GM23338 (cell line): ENCODE measurements at regions not wholly inside any gene's neighbourhood (a gene's known extent, or its start where the extent isn't known, plus 50 kb on each side); places are given as distances from the start of the nearest gene placed in this dataset.

Experiments used
- ATAC-seq: fragments of 200-7000 bp; cut with Tn5 transposase; 3 replicates; pipeline ENCODE4 v1.9.1; 2020
- DNase-seq: peaks from one replicate; pipeline ENCODE4 v3.0.0-alpha.2; 2015; ENCODE audit warnings: low spot score
- H2AFZ ChIP-seq: fragments of 200-600 bp; sonication (generic); 2 replicates; pipeline ENCODE4 v1.8.0; 2016; ENCODE audit warnings: antibody characterized with exemption, mild to moderate bottlenecking, moderate library complexity
- H3F3A ChIP-seq: fragments of 200-600 bp; sonication (generic); replicated peaks from 2 replicates; pipeline ENCODE4 v1.8.0; 2017; ENCODE audit warnings: antibody characterized with exemption, mixed run types, low read depth
- H3K27ac ChIP-seq: fragments of 200-600 bp; sonication (generic); 2 replicates; pipeline ENCODE4 v1.6.1; 2016; ENCODE audit warnings: low read depth
- H3K27me3 ChIP-seq: fragments of 200-600 bp; sonication (generic); 2 replicates; pipeline ENCODE4 v1.8.0; 2016; ENCODE audit warnings: mild to moderate bottlenecking, mixed run types, moderate library complexity; ENCODE audit not compliant: insufficient read depth
- H3K36me3 ChIP-seq: fragments of 200-600 bp; sonication (generic); 2 replicates; pipeline ENCODE4 v1.8.0; 2016; ENCODE audit warnings: mild to moderate bottlenecking; ENCODE audit not compliant: insufficient read depth
- H3K4me1 ChIP-seq: fragments of 200-600 bp; sonication (generic); 2 replicates; pipeline ENCODE4 v1.8.0; 2016; ENCODE audit warnings: mild to moderate bottlenecking, moderate library complexity; ENCODE audit not compliant: insufficient read depth
- H3K4me2 ChIP-seq: fragments of 200-600 bp; sonication (generic); 2 replicates; pipeline ENCODE4 v1.7.1; 2017; ENCODE audit warnings: mixed run types
- H3K4me3 ChIP-seq: fragments of 200-600 bp; sonication (generic); 2 replicates; pipeline ENCODE4 v1.6.1; 2016; ENCODE audit warnings: mixed run types
- H3K79me2 ChIP-seq: fragments of 200-600 bp; sonication (generic); replicated peaks from 2 replicates; pipeline ENCODE4 v1.8.0; 2017; ENCODE audit warnings: mild to moderate bottlenecking; ENCODE audit not compliant: insufficient read depth
- H3K9me2 ChIP-seq: fragments of 200-600 bp; sonication (generic); 2 replicates; pipeline ENCODE4 v1.8.0; 2017; ENCODE audit not compliant: insufficient read depth
- H4K20me1 ChIP-seq: fragments of 200-600 bp; sonication (generic); replicated peaks from 2 replicates; pipeline ENCODE4 v1.8.0; 2017; ENCODE audit warnings: mild to moderate bottlenecking; ENCODE audit not compliant: insufficient read depth
- H3K27ac Mint-ChIP-seq: 2 replicates; pipeline ENCODE4 v1.8.0; 2020; ENCODE audit warnings: inconsistent platforms, mild to moderate bottlenecking, moderate library complexity, mixed read lengths
- H3K27me3 Mint-ChIP-seq: 3 replicates; pipeline ENCODE4 v1.8.0; 2022; ENCODE audit warnings: low read depth, mild to moderate bottlenecking, moderate library complexity, mixed read lengths, inconsistent platforms; ENCODE audit not compliant: insufficient read depth, poor library complexity
- H3K36me3 Mint-ChIP-seq: 3 replicates; pipeline ENCODE4 v1.8.0; 2021; ENCODE audit warnings: low read depth, mild to moderate bottlenecking, inconsistent platforms, moderate library complexity, mixed read lengths
- H3K4me1 Mint-ChIP-seq: 3 replicates; pipeline ENCODE4 v1.8.0; 2020; ENCODE audit warnings: mild to moderate bottlenecking, inconsistent platforms, mixed read lengths
- H3K4me3 Mint-ChIP-seq: 3 replicates; pipeline ENCODE4 v1.8.0; 2021; ENCODE audit warnings: moderate library complexity, mild to moderate bottlenecking, inconsistent platforms, mixed read lengths
- H3K9me3 Mint-ChIP-seq: 3 replicates; pipeline ENCODE4 v1.8.0; 2020; ENCODE audit warnings: moderate library complexity, mild to moderate bottlenecking, inconsistent platforms, mixed read lengths
- CREB1 ChIP-seq: fragments of 250-450 bp; sonication (Bioruptor Pico); IDR thresholded peaks from 2 replicates; pipeline ENCODE4 v1.5.0; 2020; ENCODE audit warnings: low read depth, mild to moderate bottlenecking, moderate library complexity
- EZH2phosphoT487 ChIP-seq: fragments of 200-600 bp; sonication (generic); IDR thresholded peaks from one replicate; pipeline ENCODE4 v1.8.1; 2018; ENCODE audit warnings: antibody characterized with exemption; ENCODE audit not compliant: unreplicated experiment
- NANOG ChIP-seq: IDR thresholded peaks from 2 replicates; pipeline ENCODE4 v1.6.1; 2016; ENCODE audit warnings: antibody characterized with exemption, borderline replicate concordance
- POLR2AphosphoS5 ChIP-seq: IDR thresholded peaks from 2 replicates; pipeline ENCODE4 v1.6.1; 2016; ENCODE audit warnings: antibody characterized with exemption, low read depth
- STAT1 ChIP-seq: IDR thresholded peaks from one replicate; pipeline ENCODE4 v1.6.1; 2016; ENCODE audit warnings: antibody characterized with exemption; ENCODE audit not compliant: unreplicated experiment
- ZNF114 ChIP-seq: fragments of 250-450 bp; sonication (Bioruptor Pico); IDR thresholded peaks from 2 replicates; pipeline ENCODE4 v1.5.0; 2020; ENCODE audit warnings: mild to moderate bottlenecking, moderate library complexity
- ZNF331 ChIP-seq: fragments of 250-450 bp; sonication (Bioruptor Pico); IDR thresholded peaks from 2 replicates; pipeline ENCODE4 v1.5.0; 2020; ENCODE audit warnings: low read depth, mild to moderate bottlenecking, moderate library complexity
- ZNF462 ChIP-seq: fragments of 250-450 bp; sonication (Bioruptor Pico); IDR thresholded peaks from 2 replicates; pipeline ENCODE4 v1.5.0; 2020; ENCODE audit warnings: mild to moderate bottlenecking, moderate library complexity
- TF ChIP-seq, protein P1 (sequence below), 2 experiments: fragments of 200-600 bp in 1 of 2; sonication (generic) in 1 of 2; conservative IDR thresholded peaks; 2 replicates each; pipeline versions ENCODE4 v1.5.1 to v1.6.1; 2016 to 2017; ENCODE audit warnings: antibody characterized with exemption in 2 of 2, low read depth in 2 of 2, mild to moderate bottlenecking in 2 of 2, moderate library complexity in 1 of 2

DNA sequence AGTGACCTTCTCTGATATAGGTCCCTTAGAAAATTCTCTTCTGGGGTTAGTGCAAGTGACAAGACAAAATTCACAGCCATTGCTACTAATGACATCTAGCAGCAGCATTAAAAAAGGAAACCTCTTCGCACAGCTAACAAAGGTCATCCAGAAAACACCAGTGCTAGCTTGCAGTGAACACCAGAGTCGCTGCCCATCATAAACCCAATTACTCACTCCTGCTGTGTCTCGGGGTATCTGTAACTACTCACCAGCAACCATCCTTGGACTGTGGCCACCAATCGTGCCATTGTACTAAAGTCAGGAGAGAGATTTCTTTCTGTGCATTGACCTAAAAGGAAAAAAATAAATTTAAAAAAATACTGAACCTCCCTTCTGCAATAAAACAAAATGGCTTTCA is 1494.7 kb upstream of the CDH8 start:
- Mint-ChIP-seq H3K27ac (no peak overlapping the region), H3K27me3 (peaks cover 2% of the 10 kb centered on the region), H3K9me3 (peaks cover 10% of the 10 kb centered on the region; the same call in 2 of the 3 replicates), H3K36me3 (peaks cover 10% of the 10 kb centered on the region; the same call in 2 of the 3 replicates), H3K4me1 (peaks cover 8% of the 10 kb centered on the region; the same call in 2 of the 3 replicates), H3K4me3 (no peak overlapping the region)
- H3K9me2 ChIP-seq = no peaks in the 10 kb centered on the region
- H3K27ac ChIP-seq = no peak overlapping the region
- no peaks in the 10 kb centered on the region for H4K20me1 ChIP-seq
- H2AFZ ChIP-seq = no peak overlapping the region
- no peaks in the 10 kb centered on the region for H3K27me3 ChIP-seq
- no peaks in the 10 kb centered on the region for H3K79me2 ChIP-seq
- TF ChIP-seq ZNF331 (CRISPR knock-in tag) (no peak), STAT1 (no peak), ZNF114 (no peak), CREB1 (CRISPR knock-in tag) (no peak), ZNF462 (CRISPR knock-in tag) (no peak)
- no peak overlapping the region for H3K4me3 ChIP-seq
- peaks cover 17% of the 10 kb centered on the region for H3K4me1 ChIP-seq
- DNase-seq (no peak), ATAC-seq (no peak)
- no peak overlapping the region for H3K4me2 ChIP-seq
- no peaks in the 10 kb centered on the region for H3F3A ChIP-seq
- H3K36me3 ChIP-seq = 0 out of 2 replicates have a peak, but pooled peaks cover 1% of the 10 kb centered on the region

GRCh38 chr16:63530208-63530607 is 1494.0 kb upstream of the CDH8 start:
- Histone ChIP-seq H3K27me3 (no peaks in the 10 kb centered on the region), H3F3A (no peaks in the 10 kb centered on the region), H2AFZ (no peak overlapping the region), H3K4me2 (no peak overlapping the region), H3K4me3 (no peak overlapping the region), H3K4me1 (peaks cover 13% of the 10 kb centered on the region), H3K27ac (no peak overlapping the region), H4K20me1 (no peaks in the 10 kb centered on the region), H3K9me2 (no peaks in the 10 kb centered on the region), H3K79me2 (no peaks in the 10 kb centered on the region), H3K36me3 (0 out of 2 replicates have a peak, but pooled peaks cover 5% of the 10 kb centered on the region)
- Mint-ChIP-seq H3K4me1 (peaks cover 8% of the 10 kb centered on the region; the same call in 2 of the 3 replicates), H3K27me3 (peaks cover 2% of the 10 kb centered on the region), H3K9me3 (peaks cover 13% of the 10 kb centered on the region), H3K4me3 (no peak overlapping the region), H3K36me3 (peaks cover 10% of the 10 kb centered on the region; the same call in 2 of the 3 replicates), H3K27ac (no peak overlapping the region)
- ATAC-seq (peak; percentile 35; the same call in 1 of the 3 replicates), DNase-seq (peak; percentile 12)
- TF ChIP-seq NANOG (no peak), EZH2phosphoT487 (no peak), POLR2AphosphoS5 (no peak), CREB1 (CRISPR knock-in tag) (no peak), ZNF114 (no peak), STAT1 (no peak)
- TF ChIP-seq, protein P1, sequence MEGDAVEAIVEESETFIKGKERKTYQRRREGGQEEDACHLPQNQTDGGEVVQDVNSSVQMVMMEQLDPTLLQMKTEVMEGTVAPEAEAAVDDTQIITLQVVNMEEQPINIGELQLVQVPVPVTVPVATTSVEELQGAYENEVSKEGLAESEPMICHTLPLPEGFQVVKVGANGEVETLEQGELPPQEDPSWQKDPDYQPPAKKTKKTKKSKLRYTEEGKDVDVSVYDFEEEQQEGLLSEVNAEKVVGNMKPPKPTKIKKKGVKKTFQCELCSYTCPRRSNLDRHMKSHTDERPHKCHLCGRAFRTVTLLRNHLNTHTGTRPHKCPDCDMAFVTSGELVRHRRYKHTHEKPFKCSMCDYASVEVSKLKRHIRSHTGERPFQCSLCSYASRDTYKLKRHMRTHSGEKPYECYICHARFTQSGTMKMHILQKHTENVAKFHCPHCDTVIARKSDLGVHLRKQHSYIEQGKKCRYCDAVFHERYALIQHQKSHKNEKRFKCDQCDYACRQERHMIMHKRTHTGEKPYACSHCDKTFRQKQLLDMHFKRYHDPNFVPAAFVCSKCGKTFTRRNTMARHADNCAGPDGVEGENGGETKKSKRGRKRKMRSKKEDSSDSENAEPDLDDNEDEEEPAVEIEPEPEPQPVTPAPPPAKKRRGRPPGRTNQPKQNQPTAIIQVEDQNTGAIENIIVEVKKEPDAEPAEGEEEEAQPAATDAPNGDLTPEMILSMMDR (conservative IDR thresholded peaks at IDR 0.05; ENCODE audit: low read depth in 2 of 2) = peak; percentile 28 to 59; a peak in 3 of 4 replicates
